GM12878 (cell line): ENCODE measurements at regions not wholly inside any gene's neighbourhood (a gene's known extent, or its start where the extent isn't known, plus 50 kb on each side); places are given as distances from the start of the nearest gene placed in this dataset.

Experiments
- ATAC-seq: fragments of 200-7000 bp; cut with Tn5 transposase; 3 replicates; pipeline ENCODE4 v1.9.1; 2020; ENCODE audit warnings: mild to moderate bottlenecking, moderate library complexity
- BruUV-seq: library from RNA; stranded (reverse); fragments of 400-500 nt; replicated peaks from 2 replicates; lab custom pipeline; 2021; lab: Mats Ljungman, UMichigan
- CTCF ChIA-PET: fragments of 300-600 bp; sonication (Branson Sonifier 250); formaldehyde crosslinking; extraction: SDS; loops from one replicate; lab custom pipeline; 2021; ENCODE audit warnings: inconsistent platforms; lab: Yijun Ruan, JAX
- POLR2A ChIA-PET: fragments of 350-600 bp; formaldehyde crosslinking; extraction: SDS; loops from one replicate; lab custom pipeline; 2021; ENCODE audit warnings: inconsistent platforms; lab: Charles Lee
- RAD21 ChIA-PET: fragments of 300-600 bp; sonication (Branson Sonifier 250); formaldehyde crosslinking; loops from one replicate; lab custom pipeline; 2023; ENCODE audit warnings: antibody characterized with exemption; ENCODE audit not compliant: unreplicated experiment; lab: Charles Lee
- SMC1A ChIA-PET: fragments of 300-600 bp; sonication (Branson Sonifier 250); formaldehyde crosslinking; loops from one replicate; lab custom pipeline; 2023; ENCODE audit not compliant: unreplicated experiment, uncharacterized antibody; lab: Charles Lee
- DNase-seq: peaks from one replicate; pipeline ENCODE4 v3.0.0-alpha.2; 2011; ENCODE audit warnings: low read depth, low spot score
- FAIRE-seq: peaks from 3 replicates; lab custom pipeline; 2011; peaks lifted over from hg19 to GRCh38; lab: Jason Lieb, UNC
- H2AFZ ChIP-seq: 2 replicates; pipeline ENCODE4 v1.6.0; 2011; ENCODE audit warnings: low read depth, low read length, control low read depth; ENCODE audit not compliant: control insufficient read depth
- H3K27ac ChIP-seq: 2 replicates; pipeline ENCODE4 v1.5.1; 2011; ENCODE audit warnings: control low read depth; ENCODE audit not compliant: control insufficient read depth, insufficient read depth
- H3K27me3 ChIP-seq, 2 experiments: replicated peaks in 1 of 2; 2 replicates each; pipeline versions ENCODE4 v1.6.0 to v1.6.1; 2011; ENCODE audit warnings: low read length in 1 of 2; ENCODE audit not compliant: control insufficient read depth in 2 of 2, insufficient read depth in 2 of 2
- H3K36me3 ChIP-seq, 2 experiments: 2 replicates each; pipeline ENCODE4 v1.5.1; 2011; ENCODE audit warnings: low read length in 1 of 2; ENCODE audit not compliant: control insufficient read depth in 2 of 2, insufficient read depth in 2 of 2
- H3K4me1 ChIP-seq: 2 replicates; pipeline ENCODE4 v1.6.1; 2011; ENCODE audit warnings: mild to moderate bottlenecking, low read length, moderate library complexity, mixed read lengths; ENCODE audit not compliant: control insufficient read depth, insufficient read depth
- H3K4me2 ChIP-seq: 2 replicates; pipeline ENCODE4 v1.6.0; 2011; ENCODE audit warnings: control low read depth; ENCODE audit not compliant: control insufficient read depth, insufficient read depth
- H3K4me3 ChIP-seq: fragments of 200-600 bp; sonication (generic); 2 replicates; pipeline ENCODE4 v1.5.1; 2016
- H3K79me2 ChIP-seq: 2 replicates; pipeline ENCODE4 v1.6.0; 2011; ENCODE audit warnings: low read length; ENCODE audit not compliant: control insufficient read depth, insufficient read depth
- H3K9ac ChIP-seq: 2 replicates; pipeline ENCODE4 v1.8.0; 2011; ENCODE audit warnings: low read length, control low read depth, mixed read lengths; ENCODE audit not compliant: control insufficient read depth, insufficient read depth
- H3K9me3 ChIP-seq: replicated peaks from 3 replicates; pipeline ENCODE4 v1.5.1; 2011; ENCODE audit warnings: mild to moderate bottlenecking, low read length; ENCODE audit not compliant: control insufficient read depth, insufficient read depth
- H4K20me1 ChIP-seq: 2 replicates; pipeline ENCODE4 v1.6.0; 2011; ENCODE audit not compliant: control insufficient read depth, insufficient read depth
- ASH2L ChIP-seq: fragments of 300-600, 200-600 bp; sonication (generic); IDR thresholded peaks from 2 replicates; pipeline ENCODE4 v1.6.1; 2017; ENCODE audit warnings: low read depth, mild to moderate bottlenecking, borderline replicate concordance
- BMI1 ChIP-seq: fragments of 450-650 bp; IDR thresholded peaks from 2 replicates; pipeline ENCODE4 v1.6.1; 2016; ENCODE audit warnings: mild to moderate bottlenecking, moderate library complexity, borderline replicate concordance
- BRCA1 ChIP-seq: IDR thresholded peaks from 2 replicates; pipeline ENCODE4 v1.6.1; 2011; ENCODE audit warnings: low read depth, low read length, improper control_type of control experiment
- ELK1 ChIP-seq: IDR thresholded peaks from 2 replicates; pipeline ENCODE4 v1.6.1; 2012; ENCODE audit warnings: low read depth, low read length, improper control_type of control experiment
- ESRRA ChIP-seq: IDR thresholded peaks from 2 replicates; pipeline ENCODE4 v1.6.1; 2012; ENCODE audit warnings: mild to moderate bottlenecking, low read length, improper control_type of control experiment
- JUNB ChIP-seq: IDR thresholded peaks from 2 replicates; pipeline ENCODE4 v1.6.1; 2016; ENCODE audit warnings: antibody characterized with exemption, mild to moderate bottlenecking
- KAT2A ChIP-seq: conservative IDR thresholded peaks from 2 replicates; pipeline ENCODE4 v1.6.1; 2011; ENCODE audit warnings: low read depth, low read length; ENCODE audit not compliant: control insufficient read depth
- NFYB ChIP-seq: IDR thresholded peaks from 2 replicates; pipeline ENCODE4 v1.6.1; 2011; ENCODE audit warnings: low read depth, mild to moderate bottlenecking, low read length, improper control_type of control experiment, moderate library complexity; ENCODE audit not compliant: insufficient read depth
- PAX5 ChIP-seq: IDR thresholded peaks from 2 replicates; pipeline ENCODE4 v1.6.1; 2011; ENCODE audit warnings: low read depth, low read length, borderline replicate concordance
- RCOR1 ChIP-seq: conservative IDR thresholded peaks from 2 replicates; pipeline ENCODE4 v1.6.1; 2012; ENCODE audit warnings: low read depth, low read length, improper control_type of control experiment
- SMAD5 ChIP-seq: IDR thresholded peaks from 2 replicates; pipeline ENCODE4 v1.6.1; 2016; ENCODE audit warnings: antibody characterized with exemption, low read depth
- SMARCA5 ChIP-seq: fragments of 450-650 bp; IDR thresholded peaks from 2 replicates; pipeline ENCODE4 v1.6.1; 2017; ENCODE audit warnings: mild to moderate bottlenecking
- STAT3 ChIP-seq: IDR thresholded peaks from 2 replicates; pipeline ENCODE4 v1.6.1; 2011; ENCODE audit warnings: low read depth, low read length, improper control_type of control experiment
- SUZ12 ChIP-seq: fragments of 200-600 bp; sonication (generic); IDR thresholded peaks from one replicate; pipeline ENCODE4 v1.6.1; 2018; ENCODE audit warnings: antibody characterized with exemption, mild to moderate bottlenecking; ENCODE audit not compliant: unreplicated experiment
- ZZZ3 ChIP-seq: IDR thresholded peaks from 2 replicates; pipeline ENCODE4 v1.6.1; 2011; ENCODE audit warnings: low read depth; ENCODE audit not compliant: control insufficient read depth, insufficient read length
- WGBS: methylation state at CpG from one replicate; pipeline ENCODE4 v1.1.6; 2016; ENCODE audit warnings: low lambda C conversion rate; ENCODE audit not compliant: insufficient replicate concordance, insufficient coverage; ENCODE audit errors: missing lambda C conversion rate; 5-methylcytosine and 5-hydroxymethylcytosine counted together
- in situ Hi-C: fragments of 300-500 bp; cut with MboI; formaldehyde crosslinking; loops from 9 replicates; pipeline ENCODE4 v1.14.3; 2018; ENCODE audit warnings: mixed read lengths
- intact Hi-C: fragments of 100-400 bp; cut with micrococcal nuclease; formaldehyde crosslinking; loops from one replicate; pipeline ENCODE4 v1.14.2; 2022; ENCODE audit not compliant: unreplicated experiment
- TF ChIP-seq, protein P1 (sequence below): IDR thresholded peaks from 2 replicates; pipeline ENCODE4 v1.6.1; 2012; ENCODE audit warnings: low read depth, low read length, improper control_type of control experiment
- TF ChIP-seq, protein P2 (sequence below): fragments of 450-650 bp; formaldehyde crosslinking; IDR thresholded peaks from 2 replicates; pipeline ENCODE4 v1.4.0; 2020; ENCODE audit warnings: mild to moderate bottlenecking, moderate library complexity

DNA sequence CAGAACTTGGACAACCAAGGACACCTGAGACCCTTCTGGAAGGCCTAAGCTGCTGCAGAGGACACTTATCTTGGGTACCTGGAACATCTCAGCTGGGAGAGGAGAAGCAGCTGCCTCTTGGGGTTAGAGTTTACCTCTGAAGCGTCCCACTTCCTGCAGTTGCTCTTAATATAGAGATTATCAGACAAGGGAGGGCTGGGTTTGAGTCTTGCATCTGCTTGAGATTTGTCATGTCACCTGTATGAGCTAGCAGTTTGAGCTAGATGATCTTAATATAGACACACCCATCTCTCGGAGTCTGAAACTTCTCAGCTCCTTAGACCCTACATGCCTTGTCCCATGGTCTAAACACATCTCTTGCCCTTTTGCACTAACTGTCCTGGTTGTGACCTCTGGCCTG lies 93.1 kb upstream of the CCL1 start:
- TF ChIP-seq, protein P1, sequence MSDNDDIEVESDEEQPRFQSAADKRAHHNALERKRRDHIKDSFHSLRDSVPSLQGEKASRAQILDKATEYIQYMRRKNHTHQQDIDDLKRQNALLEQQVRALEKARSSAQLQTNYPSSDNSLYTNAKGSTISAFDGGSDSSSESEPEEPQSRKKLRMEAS = no peak
- no peak for TF ChIP-seq SUZ12
- no peak for TF ChIP-seq NFYB
- no peak for TF ChIP-seq KAT2A
- no peak for TF ChIP-seq BRCA1
- no peak for TF ChIP-seq ELK1
- no peak for TF ChIP-seq STAT3
- no peak for TF ChIP-seq ASH2L
- no peak for TF ChIP-seq ESRRA
- no peak for TF ChIP-seq RCOR1
- no peak for TF ChIP-seq PAX5
- no peak for TF ChIP-seq JUNB
- TF ChIP-seq, protein P2, sequence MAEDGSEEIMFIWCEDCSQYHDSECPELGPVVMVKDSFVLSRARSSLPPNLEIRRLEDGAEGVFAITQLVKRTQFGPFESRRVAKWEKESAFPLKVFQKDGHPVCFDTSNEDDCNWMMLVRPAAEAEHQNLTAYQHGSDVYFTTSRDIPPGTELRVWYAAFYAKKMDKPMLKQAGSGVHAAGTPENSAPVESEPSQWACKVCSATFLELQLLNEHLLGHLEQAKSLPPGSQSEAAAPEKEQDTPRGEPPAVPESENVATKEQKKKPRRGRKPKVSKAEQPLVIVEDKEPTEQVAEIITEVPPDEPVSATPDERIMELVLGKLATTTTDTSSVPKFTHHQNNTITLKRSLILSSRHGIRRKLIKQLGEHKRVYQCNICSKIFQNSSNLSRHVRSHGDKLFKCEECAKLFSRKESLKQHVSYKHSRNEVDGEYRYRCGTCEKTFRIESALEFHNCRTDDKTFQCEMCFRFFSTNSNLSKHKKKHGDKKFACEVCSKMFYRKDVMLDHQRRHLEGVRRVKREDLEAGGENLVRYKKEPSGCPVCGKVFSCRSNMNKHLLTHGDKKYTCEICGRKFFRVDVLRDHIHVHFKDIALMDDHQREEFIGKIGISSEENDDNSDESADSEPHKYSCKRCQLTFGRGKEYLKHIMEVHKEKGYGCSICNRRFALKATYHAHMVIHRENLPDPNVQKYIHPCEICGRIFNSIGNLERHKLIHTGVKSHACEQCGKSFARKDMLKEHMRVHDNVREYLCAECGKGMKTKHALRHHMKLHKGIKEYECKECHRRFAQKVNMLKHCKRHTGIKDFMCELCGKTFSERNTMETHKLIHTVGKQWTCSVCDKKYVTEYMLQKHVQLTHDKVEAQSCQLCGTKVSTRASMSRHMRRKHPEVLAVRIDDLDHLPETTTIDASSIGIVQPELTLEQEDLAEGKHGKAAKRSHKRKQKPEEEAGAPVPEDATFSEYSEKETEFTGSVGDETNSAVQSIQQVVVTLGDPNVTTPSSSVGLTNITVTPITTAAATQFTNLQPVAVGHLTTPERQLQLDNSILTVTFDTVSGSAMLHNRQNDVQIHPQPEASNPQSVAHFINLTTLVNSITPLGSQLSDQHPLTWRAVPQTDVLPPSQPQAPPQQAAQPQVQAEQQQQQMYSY (CRISPR knock-in tag) = no peak
- no peak for TF ChIP-seq SMARCA5
- no peak for TF ChIP-seq ZZZ3
- TF ChIP-seq BMI1 = no peak
- no peak for TF ChIP-seq SMAD5
- CTCF ChIA-PET = interaction anchor here (1.0 kb wide), 1 partner anchor 44 kb away, joined by 3 read pairs; no protein-coding TSS in a partner anchor
- no peak overlapping the region for H3K4me3 ChIP-seq
- no TSS peak for BruUV-seq
- no peak overlapping the region for H3K4me2 ChIP-seq
- no peaks in the 10 kb centered on the region for H3K4me1 ChIP-seq
- no peaks in the 10 kb centered on the region for H4K20me1 ChIP-seq
- no peaks in the 10 kb centered on the region for H3K36me3 ChIP-seq
- RAD21 ChIA-PET = no interaction called here
- ATAC-seq = no peak
- no peak for FAIRE-seq
- intact Hi-C loops (no loop called here), in situ Hi-C loops (no loop called here)
- H2AFZ ChIP-seq = no peak overlapping the region
- SMC1A ChIA-PET = no interaction called here
- peaks cover 0 to 5% of the 10 kb centered on the region in 2 experiments for H3K27me3 ChIP-seq
- H3K9me3 ChIP-seq = no peaks in the 10 kb centered on the region
- 0% methylated on average over 2 of the region's 2 CpGs for WGBS
- POLR2A ChIA-PET = no interaction called here
- no peak overlapping the region for H3K27ac ChIP-seq
- no peaks in the 10 kb centered on the region for H3K79me2 ChIP-seq
- no peak for DNase-seq
- H3K9ac ChIP-seq = no peak overlapping the region
